ENCODE measurements at regions not wholly inside any gene's neighbourhood (a gene's known extent, or its start where the extent isn't known, plus 50 kb on each side); places are given as distances from the start of the nearest gene placed in this dataset.

GRCh38 chr9:120291050-120291449, 288.9 kb downstream of the CDK5RAP2 start:
- no peak for TF ChIP-seq CTCF (IDR thresholded peaks at IDR 0.05)
- TF ChIP-seq POLR2AphosphoS5 (IDR thresholded peaks at IDR 0.05), result no peak
- no peak for TF ChIP-seq POLR2A (IDR thresholded peaks at IDR 0.05)
- TF ChIP-seq EP300 (IDR thresholded peaks at IDR 0.05; ENCODE audit: low read depth), result no peak
